ENCODE measurements at regions not wholly inside any gene's neighbourhood (a gene's known extent, or its start where the extent isn't known, plus 50 kb on each side); places are given as distances from the start of the nearest gene placed in this dataset.

- ChIA-PET CTCF (no interaction called here), POLR2A (no interaction called here)
- no peak overlapping the region for H3K4me2 ChIP-seq (replicated peaks; ENCODE audit: low read depth, low read length, poor library complexity, severe bottlenecking)
- H3K9me3 ChIP-seq (ENCODE audit: control extremely low read depth in 1 of 3, control insufficient read depth in 2 of 3, insufficient read depth in 1 of 3, low read length in 2 of 3): no peaks in the 10 kb centered on the region
- no peaks in the 10 kb centered on the region for H3K9me3 Mint-ChIP-seq (ENCODE audit: insufficient read depth)
- no peak overlapping the region for H3K27ac ChIP-seq (ENCODE audit: low read length in 2 of 2)
- DNase-seq (no peak), ATAC-seq (ENCODE audit: low read depth) (no peak)
- no peaks in the 10 kb centered on the region for H3K27me3 Mint-ChIP-seq
- no peak overlapping the region for H3K27ac Mint-ChIP-seq
- H3K79me2 ChIP-seq (ENCODE audit: control insufficient read depth, insufficient read depth, low read length): no peaks in the 10 kb centered on the region
- WGBS (ENCODE audit: insufficient coverage): no CpG with 5 or more reads among the region's 3 CpGs
- H3K4me1 Mint-ChIP-seq: no peaks in the 10 kb centered on the region
- H3K9ac ChIP-seq (ENCODE audit: low read length): no peak overlapping the region
- H3K4me3 ChIP-seq (ENCODE audit: control extremely low read depth in 1 of 5, extremely low read depth in 1 of 5, insufficient read depth in 1 of 5, low read depth in 2 of 5, low read length in 4 of 5): no peak overlapping the region
- H3K4me1 ChIP-seq (ENCODE audit: control insufficient read depth in 2 of 2, insufficient read depth in 2 of 2, low read length in 2 of 2): no peaks in the 10 kb centered on the region
- H3K36me3 ChIP-seq (replicated peaks in 1 of 2; ENCODE audit: control extremely low read depth in 1 of 2, control insufficient read depth in 1 of 2, extremely low read depth in 1 of 2, insufficient read depth in 2 of 2, low read length in 1 of 2): no peaks in the 10 kb centered on the region
- H3K27me3 ChIP-seq (replicated peaks in 1 of 4; ENCODE audit: control extremely low read depth in 1 of 4, control insufficient read depth in 3 of 4, insufficient read depth in 4 of 4, low read length in 3 of 4): no peaks in the 10 kb centered on the region
- intact Hi-C loops (cut with micrococcal nuclease): no loop called here
- TF ChIP-seq CTCF (IDR thresholded peaks at IDR 0.05): no peak
- TF ChIP-seq EZH2 (IDR thresholded peaks at IDR 0.05; ENCODE audit: borderline replicate concordance, insufficient read depth, low read depth, low read length, poor library complexity, severe bottlenecking): no peak
- H3K4me3 Mint-ChIP-seq: no peak overlapping the region
- no peak overlapping the region for H2AFZ ChIP-seq (ENCODE audit: insufficient read depth, low read depth, low read length, poor library complexity, severe bottlenecking)
- no peaks in the 10 kb centered on the region for H4K20me1 ChIP-seq (ENCODE audit: control insufficient read depth, insufficient read depth, low read length, poor library complexity, severe bottlenecking)
These were observed 313.0 kb downstream of the BMP2 start for GRCh38 chr20:7080472-7080871.

GRCh38 chr20:7085467-7085866 is 318.0 kb downstream of the BMP2 start:
- H3K27me3 ChIP-seq (replicated peaks in 1 of 4; ENCODE audit: control extremely low read depth in 1 of 4, control insufficient read depth in 3 of 4, insufficient read depth in 4 of 4, low read length in 3 of 4): no peaks in the 10 kb centered on the region
- Mint-ChIP-seq H3K27me3 (no peaks in the 10 kb centered on the region), H3K9me3 (ENCODE audit: insufficient read depth) (no peaks in the 10 kb centered on the region), H3K4me3 (no peak overlapping the region), H3K27ac (no peak overlapping the region), H3K4me1 (no peaks in the 10 kb centered on the region)
- H3K9me3 ChIP-seq (ENCODE audit: control extremely low read depth in 1 of 3, control insufficient read depth in 2 of 3, insufficient read depth in 1 of 3, low read length in 2 of 3): no peaks in the 10 kb centered on the region
- H3K4me2 ChIP-seq (replicated peaks; ENCODE audit: low read depth, low read length, poor library complexity, severe bottlenecking): no peak overlapping the region
- no peak overlapping the region for H3K4me3 ChIP-seq (ENCODE audit: control extremely low read depth in 1 of 5, extremely low read depth in 1 of 5, insufficient read depth in 1 of 5, low read depth in 2 of 5, low read length in 4 of 5)
- no peaks in the 10 kb centered on the region for H3K36me3 ChIP-seq (replicated peaks in 1 of 2; ENCODE audit: control extremely low read depth in 1 of 2, control insufficient read depth in 1 of 2, extremely low read depth in 1 of 2, insufficient read depth in 2 of 2, low read length in 1 of 2)
- ATAC-seq (ENCODE audit: low read depth) (no peak), DNase-seq (no peak)
- no peaks in the 10 kb centered on the region for H4K20me1 ChIP-seq (ENCODE audit: control insufficient read depth, insufficient read depth, low read length, poor library complexity, severe bottlenecking)
- intact Hi-C loops (cut with micrococcal nuclease): no loop called here
- no peak for TF ChIP-seq CTCF (IDR thresholded peaks at IDR 0.05)
- no peak for TF ChIP-seq EZH2 (IDR thresholded peaks at IDR 0.05; ENCODE audit: borderline replicate concordance, insufficient read depth, low read depth, low read length, poor library complexity, severe bottlenecking)
- WGBS (ENCODE audit: insufficient coverage): no CpG with 5 or more reads among the region's 1 CpG
- CTCF ChIA-PET: no interaction called here
- no peaks in the 10 kb centered on the region for H3K79me2 ChIP-seq (ENCODE audit: control insufficient read depth, insufficient read depth, low read length)
- H3K27ac ChIP-seq (ENCODE audit: low read length in 2 of 2): no peak overlapping the region
- no peaks in the 10 kb centered on the region for H3K4me1 ChIP-seq (ENCODE audit: control insufficient read depth in 2 of 2, insufficient read depth in 2 of 2, low read length in 2 of 2)
- POLR2A ChIA-PET: no interaction called here
- H2AFZ ChIP-seq (ENCODE audit: insufficient read depth, low read depth, low read length, poor library complexity, severe bottlenecking): no peak overlapping the region
- H3K9ac ChIP-seq (ENCODE audit: low read length): no peak overlapping the region

Data from B cell (primary cell).